Body of pancreas (tissue), 4 donors: ENCODE measurements at regions not wholly inside any gene's neighbourhood (a gene's known extent, or its start where the extent isn't known, plus 50 kb on each side); places are given as distances from the start of the nearest gene placed in this dataset.

ENCODE experiments used
- ATAC-seq: fragments of 150-250 bp; one replicate; pipeline ENCODE4 v1.9.1; 2016
- DNase-seq, 4 donors: peaks; one replicate each; pipeline ENCODE4 v3.0.0-alpha.2; 2019
- H3K27ac ChIP-seq, 4 donors: fragments of 200-600 bp; sonication (generic); 1 replicate in 3 of 4; 2 replicates in 1 of 4; pipeline versions ENCODE4 v1.5.1 to v1.6.1; 2016 to 2019; ENCODE audit warnings: mild to moderate bottlenecking in 1 of 4, mixed read lengths in 1 of 4, moderate library complexity in 1 of 4
- H3K27me3 ChIP-seq, 2 donors: fragments of 200-600 bp; sonication (generic); one replicate each; pipeline ENCODE4 v1.6.0; 2016; ENCODE audit warnings: mild to moderate bottlenecking in 1 of 2
- H3K36me3 ChIP-seq, 2 donors: fragments of 200-600 bp; sonication (generic); replicated peaks in 1 of 2; 2 replicates each; pipeline ENCODE4 v1.5.1; 2016; ENCODE audit warnings: low read depth in 2 of 2; ENCODE audit not compliant: insufficient read depth in 1 of 2
- H3K4me1 ChIP-seq: fragments of 200-600 bp; sonication (generic); one replicate; pipeline ENCODE4 v1.6.0; 2016
- H3K4me3 ChIP-seq, 2 donors: fragments of 200-600 bp; sonication (generic); 1 replicate in 1 of 2; 2 replicates in 1 of 2; pipeline ENCODE4 v1.5.1; 2016 to 2019
- H3K9me3 ChIP-seq, 3 donors: fragments of 200-600 bp; sonication (generic); 1 replicate in 2 of 3; 2 replicates in 1 of 3; pipeline ENCODE4 v1.5.1; 2016
- CTCF ChIP-seq, 7 experiments: fragments of 450-650 bp in 4 of 7; fragments of 200-600 bp in 3 of 7; sonication (generic) in 3 of 7; IDR thresholded peaks; one replicate each; pipeline ENCODE4 v1.5.1; 2016 to 2019; ENCODE audit warnings: antibody characterized with exemption in 7 of 7
- POLR2A ChIP-seq, 3 donors: fragments of 450-650 bp; IDR thresholded peaks; one replicate each; pipeline ENCODE4 v1.6.1; 2016; ENCODE audit warnings: antibody characterized with exemption in 3 of 3, mild to moderate bottlenecking in 2 of 3
- WGBS, 2 donors: methylation state at CpG; one replicate each; pipeline ENCODE4 v1.1.5; 2017; 5-methylcytosine and 5-hydroxymethylcytosine counted together
- intact Hi-C: fragments of 100-400 bp; cut with DNase I; formaldehyde crosslinking; loops from one replicate; pipeline ENCODE4 v1.15.1; 2023

- H3K4me3 ChIP-seq: no peak overlapping the region
- 28 to 40% methylated on average over 3 of the region's 3 CpGs for WGBS, 2 donors
- no peak overlapping the region for H3K27ac ChIP-seq
- peak in 1 of 4 donors; percentile 19 for DNase-seq
- H3K27me3 ChIP-seq: no peaks in the 10 kb centered on the region
- TF ChIP-seq POLR2A (IDR thresholded peaks at IDR 0.05) (no peak), CTCF (IDR thresholded peaks at IDR 0.05) (peak in 3 of 7 experiments; percentile 13 to 20 (median 15))
- intact Hi-C loops: no loop called here
- no peaks in the 10 kb centered on the region for H3K9me3 ChIP-seq
- H3K36me3 ChIP-seq: no peaks in the 10 kb centered on the region
- ATAC-seq: no peak
- no peaks in the 10 kb centered on the region for H3K4me1 ChIP-seq
Measured at GRCh38 chr5:81884871-81885270, 87.0 kb upstream of the ATG10 start.

DNA sequence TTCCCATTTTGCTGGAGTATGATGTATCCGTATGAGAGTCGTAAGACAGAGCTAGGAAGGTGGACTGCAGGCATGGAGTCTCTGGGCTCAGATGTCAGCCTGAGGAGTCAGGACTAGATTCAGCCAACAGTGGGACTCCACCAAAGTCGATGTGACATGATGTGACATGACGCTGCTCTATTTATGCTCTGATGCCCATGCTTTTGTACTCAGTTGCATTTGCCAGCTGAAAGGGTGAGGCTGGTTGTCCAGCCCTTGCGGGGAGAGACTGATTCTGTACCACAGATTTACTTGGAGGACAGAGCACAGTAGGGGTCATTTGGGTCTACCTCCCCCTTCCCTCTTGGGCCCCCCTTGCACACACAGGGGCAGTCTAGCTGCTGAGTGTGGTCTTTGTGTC is 88.5 kb upstream of the ATG10 start:
- Histone ChIP-seq H3K4me3 (no peak overlapping the region), H3K36me3 (no peaks in the 10 kb centered on the region), H3K4me1 (no peaks in the 10 kb centered on the region), H3K27me3 (no peaks in the 10 kb centered on the region), H3K27ac (no peak overlapping the region), H3K9me3 (no peaks in the 10 kb centered on the region)
- DNase-seq (no peak), ATAC-seq (no peak)
- 92 to 94% methylated on average over 5 of the region's 5 CpGs for WGBS, 2 donors
- intact Hi-C loops: no loop called here
- no peak for TF ChIP-seq CTCF (IDR thresholded peaks at IDR 0.05)
- no peak for TF ChIP-seq POLR2A (IDR thresholded peaks at IDR 0.05)

GRCh38 chr5:81881595-81881994 is 90.2 kb upstream of the ATG10 start:
- Histone ChIP-seq H3K27me3 (no peaks in the 10 kb centered on the region), H3K27ac (no peak overlapping the region), H3K36me3 (no peaks in the 10 kb centered on the region), H3K4me1 (no peaks in the 10 kb centered on the region), H3K9me3 (no peaks in the 10 kb centered on the region), H3K4me3 (no peak overlapping the region)
- WGBS, 2 donors: 31 to 32% methylated on average over 2 of the region's 2 CpGs
- no peak for ATAC-seq
- DNase-seq: no peak
- intact Hi-C loops: no loop called here
- TF ChIP-seq POLR2A (IDR thresholded peaks at IDR 0.05) (no peak), CTCF (IDR thresholded peaks at IDR 0.05) (no peak)

DNA sequence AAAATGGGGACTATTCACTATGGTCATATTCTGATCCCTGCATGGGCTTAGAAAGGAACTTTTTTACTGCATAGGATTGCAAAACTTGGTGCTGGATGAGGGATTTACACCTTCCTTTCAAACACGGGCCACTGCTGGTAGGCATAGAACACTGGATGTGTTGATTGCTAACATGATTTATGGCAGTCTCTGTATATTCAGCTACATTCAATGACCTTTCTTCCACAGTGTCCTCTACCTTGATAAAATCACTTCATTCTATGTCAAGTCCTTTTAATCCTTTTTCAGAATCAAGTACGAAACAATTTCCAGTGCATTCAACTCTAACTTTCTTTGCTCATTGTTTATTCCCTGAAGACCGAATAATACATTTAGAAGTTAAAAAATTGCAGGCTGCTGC is 91.9 kb upstream of the ATG10 start:
- H3K36me3 ChIP-seq: no peaks in the 10 kb centered on the region
- no peak overlapping the region for H3K4me3 ChIP-seq
- 68 to 69% methylated on average over 3 of the region's 3 CpGs for whole genome bisulfite sequencing, 2 donors
- H3K27me3 ChIP-seq: no peaks in the 10 kb centered on the region
- H3K9me3 ChIP-seq: no peaks in the 10 kb centered on the region
- no peak for TF ChIP-seq CTCF (IDR thresholded peaks at IDR 0.05)
- no peak for TF ChIP-seq POLR2A (IDR thresholded peaks at IDR 0.05)
- H3K27ac ChIP-seq: no peak overlapping the region
- intact Hi-C loops: no loop called here
- ATAC-seq (no peak), DNase-seq (no peak)
- H3K4me1 ChIP-seq: no peaks in the 10 kb centered on the region

- TF ChIP-seq POLR2A (IDR thresholded peaks at IDR 0.05) (no peak), CTCF (IDR thresholded peaks at IDR 0.05) (no peak)
- DNase-seq: no peak
- no peaks in the 10 kb centered on the region for H3K36me3 ChIP-seq
Measured at GRCh38 chr5:81878333-81878732, 93.5 kb upstream of the ATG10 start.

More at GRCh38 chr5:81878333-81878732, 93.5 kb upstream of the ATG10 start:
- no peak for ATAC-seq
- no peaks in the 10 kb centered on the region for H3K27me3 ChIP-seq
- H3K4me3 ChIP-seq: no peak overlapping the region
- H3K4me1 ChIP-seq: no peaks in the 10 kb centered on the region
- H3K9me3 ChIP-seq: no peaks in the 10 kb centered on the region
- intact Hi-C loops: no loop called here
- H3K27ac ChIP-seq: no peak overlapping the region
